RWPE1 (cell line): ENCODE measurements at regions not wholly inside any gene's neighbourhood (a gene's known extent, or its start where the extent isn't known, plus 50 kb on each side); places are given as distances from the start of the nearest gene placed in this dataset.

Experiments used
- CTCF ChIA-PET: fragments of 350-600 bp; sonication (Branson Sonifier 250); formaldehyde crosslinking; extraction: SDS; loops from one replicate; lab custom pipeline; 2021; lab: Yijun Ruan, JAX
- POLR2A ChIA-PET: fragments of 400-600 bp; formaldehyde crosslinking; extraction: SDS; loops from one replicate; lab custom pipeline; 2020; ENCODE audit warnings: antibody characterized with exemption; ENCODE audit not compliant: low non-redundant PET; lab: Yijun Ruan, JAX
- DNase-seq: peaks from one replicate; pipeline ENCODE4 v3.0.0; 2012; ENCODE audit warnings: low spot score
- H3K27ac ChIP-seq: fragments of 450-650 bp; 2 replicates; pipeline ENCODE4 v1.5.1; 2017
- TF ChIP-seq, protein P1 (sequence below): fragments of 450-650 bp; conservative IDR thresholded peaks from 2 replicates; pipeline ENCODE4 v1.5.1; 2017; ENCODE audit warnings: low read depth, mild to moderate bottlenecking

GRCh38 chr5:2653991-2654390 lies 97.5 kb downstream of the IRX2 start:
- H3K27ac ChIP-seq = no peak overlapping the region
- no peak for DNase-seq
- ChIA-PET POLR2A (no interaction called here), CTCF (interaction anchor here (0.6 kb wide), 1 partner anchor 31 kb away, joined by 4 read pairs; no protein-coding TSS in a partner anchor)
- TF ChIP-seq, protein P1, sequence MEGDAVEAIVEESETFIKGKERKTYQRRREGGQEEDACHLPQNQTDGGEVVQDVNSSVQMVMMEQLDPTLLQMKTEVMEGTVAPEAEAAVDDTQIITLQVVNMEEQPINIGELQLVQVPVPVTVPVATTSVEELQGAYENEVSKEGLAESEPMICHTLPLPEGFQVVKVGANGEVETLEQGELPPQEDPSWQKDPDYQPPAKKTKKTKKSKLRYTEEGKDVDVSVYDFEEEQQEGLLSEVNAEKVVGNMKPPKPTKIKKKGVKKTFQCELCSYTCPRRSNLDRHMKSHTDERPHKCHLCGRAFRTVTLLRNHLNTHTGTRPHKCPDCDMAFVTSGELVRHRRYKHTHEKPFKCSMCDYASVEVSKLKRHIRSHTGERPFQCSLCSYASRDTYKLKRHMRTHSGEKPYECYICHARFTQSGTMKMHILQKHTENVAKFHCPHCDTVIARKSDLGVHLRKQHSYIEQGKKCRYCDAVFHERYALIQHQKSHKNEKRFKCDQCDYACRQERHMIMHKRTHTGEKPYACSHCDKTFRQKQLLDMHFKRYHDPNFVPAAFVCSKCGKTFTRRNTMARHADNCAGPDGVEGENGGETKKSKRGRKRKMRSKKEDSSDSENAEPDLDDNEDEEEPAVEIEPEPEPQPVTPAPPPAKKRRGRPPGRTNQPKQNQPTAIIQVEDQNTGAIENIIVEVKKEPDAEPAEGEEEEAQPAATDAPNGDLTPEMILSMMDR = no peak

DNA sequence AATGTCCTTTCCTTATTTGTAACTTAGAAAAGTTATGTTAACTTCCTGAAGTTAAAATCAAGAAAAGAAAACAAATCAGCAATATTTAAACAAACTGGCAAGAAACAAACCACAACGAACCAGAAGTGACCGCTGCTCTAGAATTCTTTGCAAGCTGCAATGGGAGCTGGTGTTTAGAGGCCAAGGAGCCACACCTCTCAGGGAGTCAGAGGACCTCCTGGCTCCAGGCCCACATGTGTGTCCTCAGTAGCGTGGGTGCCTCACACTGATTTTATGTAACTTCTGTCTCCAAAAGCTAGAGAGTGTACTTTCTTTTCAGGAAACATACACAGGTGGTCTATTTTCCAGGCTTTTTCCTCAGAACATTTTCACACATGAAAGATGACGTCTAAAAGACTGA lies 100.4 kb downstream of the IRX2 start:
- no peak for DNase-seq
- ChIA-PET POLR2A (no interaction called here), CTCF (no interaction called here)
- no peak overlapping the region for H3K27ac ChIP-seq
- TF ChIP-seq, protein P1 = no peak

DNA sequence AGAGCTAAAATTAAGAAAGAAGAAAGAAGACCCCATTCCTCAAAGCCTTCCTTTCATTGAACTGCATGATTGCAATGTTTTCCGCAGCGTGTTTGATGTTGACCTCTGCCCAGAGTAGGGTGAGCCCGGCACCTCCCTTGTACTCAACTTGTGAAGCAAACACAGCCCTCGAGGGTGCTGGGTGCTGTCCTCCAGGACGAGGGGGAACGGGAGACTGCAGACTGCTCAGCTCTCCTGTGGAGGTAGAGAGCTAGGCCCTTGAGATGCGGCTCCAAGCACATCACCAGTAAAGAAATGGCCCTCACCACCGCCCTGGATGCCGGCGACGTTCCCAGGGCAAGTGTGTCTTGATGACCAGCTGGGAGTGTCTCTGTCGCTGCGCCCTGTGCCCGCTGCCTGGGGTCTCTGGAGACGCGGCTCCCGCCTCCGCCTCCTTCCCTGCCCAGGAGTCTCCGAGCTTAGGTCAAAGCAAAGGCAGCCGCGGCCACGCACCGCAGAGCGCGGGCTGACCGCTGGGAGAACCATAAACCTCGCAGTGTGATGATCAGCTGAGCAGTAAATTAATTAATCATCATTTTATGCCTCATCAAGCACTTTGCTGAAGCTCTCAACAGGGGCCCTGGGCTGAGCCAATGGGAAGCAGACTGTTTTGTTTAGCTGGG lies 108.7 kb downstream of the IRX2 start:
- H3K27ac ChIP-seq = no peak overlapping the region
- TF ChIP-seq, protein P1 = no peak
- CTCF ChIA-PET = no interaction called here
- POLR2A ChIA-PET = no interaction called here
- no peak for DNase-seq

DNA sequence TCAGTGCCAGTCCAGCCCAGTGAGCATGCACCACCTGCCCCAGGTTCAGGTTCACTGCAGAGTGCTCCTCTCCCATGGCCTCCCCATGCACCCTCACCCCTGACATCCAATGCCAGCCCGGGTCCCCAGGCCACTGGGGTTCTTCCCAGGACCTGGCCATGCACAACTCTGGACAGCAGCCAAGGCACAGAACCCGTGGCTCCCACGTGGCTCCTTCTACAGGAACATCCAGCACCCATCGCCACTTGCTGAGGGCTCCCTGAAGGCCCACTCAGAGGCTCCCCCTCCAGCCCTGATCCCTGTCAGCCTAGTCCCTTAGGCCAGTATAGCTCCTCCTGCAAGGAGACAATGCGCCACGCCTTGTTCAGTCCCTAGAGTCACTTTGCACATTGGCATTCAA lies 110.8 kb downstream of the IRX2 start:
- TF ChIP-seq, protein P1 = no peak
- POLR2A ChIA-PET = no interaction called here
- CTCF ChIA-PET = interaction anchor here (0.5 kb wide), 1 partner anchor 497 kb away, joined by 7 read pairs; no protein-coding TSS in a partner anchor
- H3K27ac ChIP-seq = no peak overlapping the region
- DNase-seq = no peak

- DNase-seq = no peak
- H3K27ac ChIP-seq = no peak overlapping the region
- TF ChIP-seq, protein P1 = no peak
- CTCF ChIA-PET = no interaction called here
- POLR2A ChIA-PET = no interaction called here
Measured at GRCh38 chr5:2639425-2639824, 112.1 kb downstream of the IRX2 start.

DNA sequence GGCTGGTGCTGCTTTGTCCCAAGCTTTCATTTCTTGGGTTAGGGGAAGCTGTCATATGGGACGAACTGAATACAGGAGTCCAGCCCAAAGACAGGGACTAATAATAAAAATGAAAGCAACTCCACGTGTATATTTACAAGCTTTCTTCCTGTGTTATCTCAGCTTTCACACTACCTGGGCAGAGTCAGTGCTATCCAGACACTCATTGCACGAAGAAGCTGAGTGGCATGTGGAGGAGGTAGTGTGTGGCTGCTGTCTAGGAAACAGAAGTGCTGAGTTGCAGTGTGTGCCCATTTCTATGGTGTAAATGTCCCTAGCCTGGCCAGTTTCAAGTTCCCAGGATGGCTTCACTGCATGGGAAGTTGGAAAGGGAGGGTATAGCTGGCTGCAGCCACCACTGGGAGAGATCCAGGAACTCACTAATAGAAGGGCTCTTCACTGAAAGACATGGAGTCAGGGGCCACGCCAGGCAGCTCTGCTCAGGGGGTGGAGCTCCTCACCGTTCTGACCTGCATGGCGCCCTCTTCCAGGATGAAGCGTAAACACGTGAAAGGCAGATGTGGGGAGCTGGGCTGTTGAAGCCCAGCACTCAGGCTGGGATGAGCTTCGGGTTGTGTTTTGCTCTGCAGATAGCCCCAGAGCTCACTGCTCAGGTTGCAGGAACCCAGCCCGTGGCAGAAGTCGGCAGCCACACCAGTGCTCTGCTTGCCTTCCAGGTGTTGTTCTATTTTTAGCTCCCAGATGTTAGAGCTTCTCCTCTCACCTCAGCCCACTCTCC lies 116.9 kb downstream of the IRX2 start:
- no peak overlapping the region for H3K27ac ChIP-seq
- POLR2A ChIA-PET = no interaction called here
- TF ChIP-seq, protein P1 = no peak
- no peak for DNase-seq
- CTCF ChIA-PET = interaction anchor here (1.1 kb wide), 1 partner anchor 942 kb away, joined by 3 read pairs; no protein-coding TSS in a partner anchor
